ENCODE measurements at regions not wholly inside any gene's neighbourhood (a gene's known extent, or its start where the extent isn't known, plus 50 kb on each side); places are given as distances from the start of the nearest gene placed in this dataset.

DNA sequence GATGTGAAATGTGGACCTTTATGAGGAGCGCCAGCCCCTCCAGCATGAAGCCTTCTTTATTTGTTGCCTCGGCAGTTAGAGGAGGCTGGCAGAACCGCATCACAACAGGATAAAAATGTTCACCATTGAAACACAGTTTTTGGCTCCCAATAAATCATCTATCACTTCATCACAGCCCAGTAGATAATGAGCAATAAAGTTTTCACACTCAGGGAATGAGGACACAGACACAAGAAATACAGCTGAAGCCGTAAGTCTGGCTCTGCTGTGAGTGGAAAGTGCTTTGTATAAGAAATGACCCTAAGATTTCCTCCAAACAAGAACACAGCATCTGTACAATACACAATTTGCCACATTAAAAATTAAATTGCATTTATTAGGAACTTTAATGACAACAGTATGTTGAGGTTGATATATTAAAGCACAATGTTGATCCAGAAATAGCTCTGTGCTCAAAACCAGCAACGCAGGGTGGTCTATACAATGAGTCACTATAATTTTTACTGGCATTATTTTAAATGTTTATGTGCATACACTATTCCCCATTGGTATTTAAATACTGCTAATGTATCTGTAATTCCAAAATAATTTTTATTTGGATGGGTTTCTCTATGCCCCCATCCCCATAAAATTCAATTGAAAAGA lies 301.8 kb upstream of the MGMT start:
- Histone ChIP-seq H4K20me1 (no peaks in the 10 kb centered on the region), H3K9me3 (no peaks in the 10 kb centered on the region; the same call in 1 of the 2 replicates), H3K36me3 (no peaks in the 10 kb centered on the region), H3K27me3 (no peaks in the 10 kb centered on the region; the same call in 1 of the 2 replicates), H3K4me2 (no peak overlapping the region), H3K9ac (no peak overlapping the region), H3K4me3 (no peak overlapping the region), H3K27ac (no peak overlapping the region), H3K4me1 (peaks cover 18% of the 10 kb centered on the region)
- no peak for TF ChIP-seq Cebpa-rat (IDR thresholded peaks at IDR 0.05)

- H3K4me3 ChIP-seq = no peak overlapping the region
- H3K27ac ChIP-seq = no peak overlapping the region
- no peak for TF ChIP-seq Cebpa-rat (IDR thresholded peaks at IDR 0.05)
These were observed 301.3 kb upstream of the MGMT start for GRCh38 chr10:129165770-129166169.

DNA sequence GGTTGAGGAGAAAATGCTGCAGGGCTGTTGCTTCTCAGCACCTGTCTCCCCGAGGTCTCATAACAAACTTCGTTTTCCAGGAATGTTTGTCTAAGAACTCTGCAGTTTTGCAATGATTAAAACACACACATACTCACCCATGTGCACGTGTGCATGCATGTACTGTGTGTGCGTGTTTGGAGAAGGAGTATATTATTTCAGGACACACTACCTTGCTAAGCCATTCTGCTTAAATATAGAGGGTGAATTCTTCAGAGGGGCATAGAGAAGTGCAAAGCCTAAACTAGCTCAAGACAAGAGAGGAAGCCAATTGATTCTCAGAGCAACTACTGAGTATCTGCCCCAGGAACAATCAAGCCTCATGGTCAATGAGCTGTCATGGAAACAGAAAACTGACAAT lies 298.4 kb upstream of the MGMT start:
- Histone ChIP-seq H3K36me3 (no peaks in the 10 kb centered on the region), H3K4me1 (peaks cover 8% of the 10 kb centered on the region), H3K27ac (no peak overlapping the region), H4K20me1 (no peaks in the 10 kb centered on the region), H3K4me3 (no peak overlapping the region), H3K9me3 (no peaks in the 10 kb centered on the region; the same call in 1 of the 2 replicates), H3K9ac (no peak overlapping the region), H3K4me2 (no peak overlapping the region), H3K27me3 (no peaks in the 10 kb centered on the region; the same call in 1 of the 2 replicates)
- TF ChIP-seq Cebpa-rat (IDR thresholded peaks at IDR 0.05) = no peak

More at GRCh38 chr10:129165770-129166169, 301.3 kb upstream of the MGMT start:
- H3K36me3 ChIP-seq = no peaks in the 10 kb centered on the region
- no peaks in the 10 kb centered on the region; the same call in 1 of the 2 replicates for H3K27me3 ChIP-seq
- peak overlapping the region; percentile 26 for H3K4me2 ChIP-seq
- no peaks in the 10 kb centered on the region; the same call in 1 of the 2 replicates for H3K9me3 ChIP-seq
- H3K4me1 ChIP-seq = peaks cover 16% of the 10 kb centered on the region
- no peaks in the 10 kb centered on the region for H4K20me1 ChIP-seq
- no peak overlapping the region for H3K9ac ChIP-seq

DNA sequence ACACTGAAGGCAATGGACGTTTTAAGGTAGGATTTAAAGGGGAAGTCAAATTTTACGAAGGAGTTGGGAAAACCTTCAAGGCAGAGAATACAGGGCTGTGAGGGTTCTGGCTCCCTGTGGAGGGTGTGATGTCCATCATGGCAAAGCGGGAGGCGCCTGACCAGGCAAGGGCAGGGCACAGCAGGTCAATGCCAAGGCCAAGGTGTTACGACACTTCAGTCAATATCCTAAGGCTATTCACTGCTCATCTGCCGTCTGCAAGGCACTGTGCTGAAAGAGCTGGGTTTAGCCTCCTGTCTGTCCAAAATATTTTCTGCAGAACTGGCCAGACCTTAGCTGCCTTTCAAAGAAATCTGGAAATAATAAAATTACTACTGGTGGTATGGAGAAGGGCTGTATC lies 297.9 kb upstream of the MGMT start:
- Histone ChIP-seq H3K9ac (no peak overlapping the region), H3K4me1 (peaks cover 8% of the 10 kb centered on the region), H3K4me3 (no peak overlapping the region), H3K36me3 (no peaks in the 10 kb centered on the region), H3K9me3 (no peaks in the 10 kb centered on the region; the same call in 1 of the 2 replicates), H3K27ac (no peak overlapping the region), H3K27me3 (no peaks in the 10 kb centered on the region; the same call in 1 of the 2 replicates), H3K4me2 (no peak overlapping the region), H4K20me1 (no peaks in the 10 kb centered on the region)
- no peak for TF ChIP-seq Cebpa-rat (IDR thresholded peaks at IDR 0.05)

- peaks cover 2% of the 10 kb centered on the region; the same call in 1 of the 2 replicates for H3K9me3 ChIP-seq
- no peak overlapping the region for H3K9ac ChIP-seq
- H3K36me3 ChIP-seq = no peaks in the 10 kb centered on the region
- TF ChIP-seq Cebpa-rat (IDR thresholded peaks at IDR 0.05) = no peak
- no peaks in the 10 kb centered on the region; the same call in 1 of the 2 replicates for H3K27me3 ChIP-seq
- H4K20me1 ChIP-seq = no peaks in the 10 kb centered on the region
- peaks cover 19% of the 10 kb centered on the region for H3K4me1 ChIP-seq
- no peak overlapping the region for H3K4me2 ChIP-seq
- no peak overlapping the region for H3K4me3 ChIP-seq
- H3K27ac ChIP-seq = no peak overlapping the region
These were observed 296.2 kb upstream of the MGMT start for GRCh38 chr10:129170812-129171211.

- H4K20me1 ChIP-seq = no peaks in the 10 kb centered on the region
- no peak overlapping the region for H3K4me3 ChIP-seq
- no peaks in the 10 kb centered on the region; the same call in 1 of the 2 replicates for H3K27me3 ChIP-seq
- no peak overlapping the region for H3K9ac ChIP-seq
- no peak for TF ChIP-seq Cebpa-rat (IDR thresholded peaks at IDR 0.05)
- H3K4me2 ChIP-seq = no peak overlapping the region
- 0 out of 2 replicates have a peak, but pooled peaks cover 3% of the 10 kb centered on the region for H3K9me3 ChIP-seq
- no peaks in the 10 kb centered on the region for H3K36me3 ChIP-seq
- H3K27ac ChIP-seq = no peak overlapping the region
- peaks cover 11% of the 10 kb centered on the region for H3K4me1 ChIP-seq
These were observed 295.2 kb upstream of the MGMT start for GRCh38 chr10:129171812-129172211.

DNA sequence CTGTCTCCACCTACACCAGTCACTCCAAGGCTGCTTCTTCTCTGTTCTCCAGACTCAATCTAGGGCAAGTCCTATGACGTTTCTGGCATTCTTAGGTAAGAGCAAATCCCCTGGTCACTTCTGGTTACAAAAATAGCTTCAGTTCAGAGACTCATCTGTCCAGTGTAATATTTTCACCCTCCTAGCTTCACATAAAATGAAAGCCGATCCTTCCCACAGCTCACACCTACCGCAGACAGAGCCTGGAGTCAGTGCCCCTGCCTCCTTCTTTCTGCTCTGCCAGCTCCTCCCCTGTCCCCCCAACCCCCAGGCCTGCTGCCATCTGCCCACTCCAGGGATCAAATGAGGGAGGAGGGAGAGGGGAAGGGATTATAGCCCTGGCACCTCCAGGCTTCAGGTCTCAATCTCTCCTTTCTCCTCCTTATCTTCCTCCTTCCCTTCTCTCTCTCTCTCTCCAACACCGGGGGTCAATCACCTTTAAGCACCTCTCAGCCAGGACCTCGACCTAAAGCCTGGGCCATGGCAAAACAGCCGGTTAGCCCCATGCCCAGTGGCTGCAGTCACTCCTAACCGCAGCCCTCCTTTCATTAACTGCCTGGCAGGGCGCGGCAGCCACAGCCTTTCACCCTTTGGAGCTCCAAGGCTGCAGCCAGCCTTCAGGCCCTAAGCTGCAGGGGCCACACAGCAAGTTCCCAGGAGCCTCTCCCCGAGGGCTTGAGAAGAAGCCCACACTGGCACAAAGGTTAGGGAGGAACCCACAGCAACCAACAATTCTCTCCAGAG lies 292.6 kb upstream of the MGMT start:
- Histone ChIP-seq H3K36me3 (no peaks in the 10 kb centered on the region), H3K9ac (no peak overlapping the region), H4K20me1 (no peaks in the 10 kb centered on the region), H3K4me1 (peaks cover 11% of the 10 kb centered on the region), H3K4me3 (no peak overlapping the region), H3K9me3 (0 out of 2 replicates have a peak, but pooled peaks cover 3% of the 10 kb centered on the region), H3K4me2 (peak overlapping the region; percentile 65), H3K27ac (peak overlapping the region; percentile 11; the same call in 1 of the 2 replicates), H3K27me3 (no peaks in the 10 kb centered on the region; the same call in 1 of the 2 replicates)
- TF ChIP-seq Cebpa-rat (IDR thresholded peaks at IDR 0.05) = no peak

GRCh38 chr10:129179245-129179971 lies 287.6 kb upstream of the MGMT start:
- Histone ChIP-seq H3K4me1 (peaks cover 8% of the 10 kb centered on the region), H3K36me3 (no peaks in the 10 kb centered on the region), H3K27me3 (no peaks in the 10 kb centered on the region), H3K27ac (no peak overlapping the region), H3K9me3 (0 out of 2 replicates have a peak, but pooled peaks cover 3% of the 10 kb centered on the region), H3K4me3 (no peak overlapping the region), H3K9ac (no peak overlapping the region), H3K4me2 (no peak overlapping the region), H4K20me1 (no peaks in the 10 kb centered on the region)
- TF ChIP-seq Cebpa-rat (IDR thresholded peaks at IDR 0.05) = no peak

DNA sequence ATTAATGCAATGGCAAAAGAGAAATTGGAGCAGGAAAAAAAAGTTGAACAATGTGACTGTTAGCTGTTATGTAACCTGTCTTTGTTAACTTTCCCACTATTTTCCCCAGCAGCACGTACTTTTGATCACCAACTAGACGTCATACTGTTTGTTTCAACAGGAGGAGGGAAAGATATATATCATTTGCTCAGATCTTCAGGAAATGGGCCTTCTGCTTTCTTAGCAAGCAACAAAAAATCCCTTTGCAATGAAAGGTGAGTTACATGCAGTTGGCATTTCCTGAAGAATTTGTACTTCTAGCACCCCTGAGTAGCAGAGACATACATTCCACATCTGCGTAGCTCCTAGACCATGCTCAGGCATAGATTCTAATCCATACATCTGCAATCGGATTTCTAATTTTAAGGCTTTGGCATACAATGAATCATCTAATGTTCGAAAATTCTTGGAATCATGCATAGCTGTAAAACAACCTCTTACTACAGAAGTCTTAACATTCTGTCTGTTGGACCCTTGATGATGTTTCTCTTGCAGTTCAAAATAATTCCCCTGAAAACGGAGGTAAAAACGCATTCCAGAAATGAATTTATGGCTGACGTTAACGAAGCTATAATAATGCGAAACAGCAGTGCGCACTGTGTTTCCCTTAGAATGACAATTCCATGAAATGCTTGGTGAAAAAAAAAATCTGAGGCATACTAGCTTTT lies 286.9 kb upstream of the MGMT start:
- no peak overlapping the region for H3K9ac ChIP-seq
- no peaks in the 10 kb centered on the region for H3K36me3 ChIP-seq
- H3K4me2 ChIP-seq = no peak overlapping the region
- no peak overlapping the region for H3K27ac ChIP-seq
- no peaks in the 10 kb centered on the region for H3K27me3 ChIP-seq
- no peak overlapping the region for H3K4me3 ChIP-seq
- TF ChIP-seq Cebpa-rat (IDR thresholded peaks at IDR 0.05) = no peak
- H3K9me3 ChIP-seq = 0 out of 2 replicates have a peak, but pooled peaks cover 3% of the 10 kb centered on the region
- no peaks in the 10 kb centered on the region for H4K20me1 ChIP-seq
- peaks cover under 1% of the 10 kb centered on the region for H3K4me1 ChIP-seq
